ENCODE measurements at regions not wholly inside any gene's neighbourhood (a gene's known extent, or its start where the extent isn't known, plus 50 kb on each side); places are given as distances from the start of the nearest gene placed in this dataset.

- TF ChIP-seq CTCF (conservative IDR thresholded peaks at IDR 0.05), result no peak
- no peak for TF ChIP-seq EZH2 (IDR thresholded peaks at IDR 0.05; ENCODE audit: low read depth)
These were observed 171.1 kb upstream of the ANKRD50 start for GRCh38 chr4:124883632-124884031.
